GM12864 (cell line): ENCODE measurements at regions not wholly inside any gene's neighbourhood (a gene's known extent, or its start where the extent isn't known, plus 50 kb on each side); places are given as distances from the start of the nearest gene placed in this dataset.

Source experiments
- DNase-seq: peaks from one replicate; pipeline ENCODE4 v3.0.0-alpha.2; 2011; ENCODE audit warnings: low read depth
- H3K4me3 ChIP-seq: 2 replicates; pipeline ENCODE4 v1.5.1; 2011; ENCODE audit warnings: mild to moderate bottlenecking, low read depth, low read length, control low read depth
- TF ChIP-seq, protein P1 (sequence below): IDR thresholded peaks from 2 replicates; pipeline ENCODE4 v1.5.1; 2011; ENCODE audit warnings: low read depth, mild to moderate bottlenecking, moderate library complexity, low read length, control low read depth, inconsistent platforms; ENCODE audit errors: missing control alignments

DNA sequence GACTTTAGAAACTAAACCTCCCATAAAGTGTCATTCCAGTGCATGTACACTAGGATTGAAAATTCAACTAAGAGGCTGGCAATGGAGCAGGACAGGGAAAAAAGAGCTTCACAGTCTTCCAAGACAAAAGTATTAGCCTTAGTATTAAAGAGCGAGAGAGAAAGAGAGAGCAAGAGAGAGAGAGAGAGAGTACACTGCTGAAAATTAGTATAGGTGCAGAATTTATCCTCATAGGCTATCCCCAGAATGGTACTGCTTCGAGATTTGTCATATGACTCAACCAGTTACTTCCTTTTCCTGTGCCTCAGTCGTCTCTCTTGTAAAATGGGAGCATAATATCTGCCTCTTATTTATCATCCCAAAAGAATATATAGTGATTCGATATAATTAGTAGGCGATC lies 543.2 kb upstream of the JARID2 start:
- no peak overlapping the region for H3K4me3 ChIP-seq
- no peak for DNase-seq
- TF ChIP-seq, protein P1, sequence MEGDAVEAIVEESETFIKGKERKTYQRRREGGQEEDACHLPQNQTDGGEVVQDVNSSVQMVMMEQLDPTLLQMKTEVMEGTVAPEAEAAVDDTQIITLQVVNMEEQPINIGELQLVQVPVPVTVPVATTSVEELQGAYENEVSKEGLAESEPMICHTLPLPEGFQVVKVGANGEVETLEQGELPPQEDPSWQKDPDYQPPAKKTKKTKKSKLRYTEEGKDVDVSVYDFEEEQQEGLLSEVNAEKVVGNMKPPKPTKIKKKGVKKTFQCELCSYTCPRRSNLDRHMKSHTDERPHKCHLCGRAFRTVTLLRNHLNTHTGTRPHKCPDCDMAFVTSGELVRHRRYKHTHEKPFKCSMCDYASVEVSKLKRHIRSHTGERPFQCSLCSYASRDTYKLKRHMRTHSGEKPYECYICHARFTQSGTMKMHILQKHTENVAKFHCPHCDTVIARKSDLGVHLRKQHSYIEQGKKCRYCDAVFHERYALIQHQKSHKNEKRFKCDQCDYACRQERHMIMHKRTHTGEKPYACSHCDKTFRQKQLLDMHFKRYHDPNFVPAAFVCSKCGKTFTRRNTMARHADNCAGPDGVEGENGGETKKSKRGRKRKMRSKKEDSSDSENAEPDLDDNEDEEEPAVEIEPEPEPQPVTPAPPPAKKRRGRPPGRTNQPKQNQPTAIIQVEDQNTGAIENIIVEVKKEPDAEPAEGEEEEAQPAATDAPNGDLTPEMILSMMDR = no peak

DNA sequence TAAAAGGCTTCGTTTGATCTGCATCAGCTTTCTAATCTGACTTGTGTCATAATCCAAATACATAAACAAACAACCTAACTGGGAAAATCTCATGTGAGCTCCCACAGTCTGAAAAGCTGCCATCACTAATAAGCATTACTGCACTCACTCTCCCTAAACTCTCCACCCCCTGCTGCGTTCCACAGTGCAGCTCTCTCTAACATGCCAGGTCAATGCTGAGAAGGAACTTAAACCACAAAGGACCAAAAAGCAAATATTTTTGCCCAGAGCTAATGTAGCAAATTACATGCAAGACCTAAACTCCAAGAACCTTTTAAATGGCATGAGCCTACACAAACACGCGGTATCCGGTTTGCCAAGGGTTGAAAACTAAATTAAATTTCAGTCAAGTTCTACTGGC lies 542.3 kb upstream of the JARID2 start:
- no peak overlapping the region for H3K4me3 ChIP-seq
- DNase-seq = no peak
- TF ChIP-seq, protein P1 = no peak

DNA sequence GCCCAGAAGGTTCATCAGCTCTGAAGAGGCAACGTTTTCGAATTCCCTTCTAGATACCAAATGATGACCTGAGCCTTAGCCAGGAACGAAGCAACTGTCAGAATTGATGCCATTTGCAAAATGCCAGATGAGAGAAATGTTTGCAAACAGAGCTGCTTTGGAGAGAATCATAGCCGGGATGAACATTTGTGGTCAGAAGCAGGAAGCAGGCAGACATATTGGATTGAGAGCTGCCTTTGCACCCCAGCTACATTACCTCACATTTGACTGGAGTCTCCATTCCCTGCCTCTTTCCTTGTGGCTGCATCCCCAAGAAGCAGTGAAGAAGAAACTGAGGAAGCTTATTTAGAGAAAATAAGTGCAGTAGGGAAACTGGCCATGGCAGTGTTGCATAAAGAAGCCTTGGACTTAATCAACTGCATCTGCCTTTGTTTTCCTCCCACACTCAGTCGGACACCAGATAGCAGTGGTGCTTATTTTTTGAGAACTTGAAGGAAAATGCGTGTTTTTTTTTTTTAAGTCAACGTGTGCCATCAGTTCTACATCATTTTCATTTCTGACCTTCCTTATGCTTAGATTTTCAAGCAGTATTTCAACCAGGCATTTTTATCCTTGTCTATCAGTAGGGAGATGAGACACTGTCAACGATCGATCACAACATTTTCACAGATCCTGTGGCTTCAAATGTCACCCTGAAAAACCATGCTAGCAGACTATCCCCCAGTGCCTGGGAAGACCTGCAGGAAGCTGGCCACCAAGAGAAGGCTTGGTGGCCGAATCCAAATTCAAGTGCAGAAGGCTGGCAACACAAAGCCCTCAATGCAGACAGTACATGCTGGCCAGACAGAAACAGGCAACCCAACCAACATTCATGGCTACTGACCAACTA lies 541.2 kb upstream of the JARID2 start:
- DNase-seq = no peak
- TF ChIP-seq, protein P1 = no peak
- no peak overlapping the region for H3K4me3 ChIP-seq

DNA sequence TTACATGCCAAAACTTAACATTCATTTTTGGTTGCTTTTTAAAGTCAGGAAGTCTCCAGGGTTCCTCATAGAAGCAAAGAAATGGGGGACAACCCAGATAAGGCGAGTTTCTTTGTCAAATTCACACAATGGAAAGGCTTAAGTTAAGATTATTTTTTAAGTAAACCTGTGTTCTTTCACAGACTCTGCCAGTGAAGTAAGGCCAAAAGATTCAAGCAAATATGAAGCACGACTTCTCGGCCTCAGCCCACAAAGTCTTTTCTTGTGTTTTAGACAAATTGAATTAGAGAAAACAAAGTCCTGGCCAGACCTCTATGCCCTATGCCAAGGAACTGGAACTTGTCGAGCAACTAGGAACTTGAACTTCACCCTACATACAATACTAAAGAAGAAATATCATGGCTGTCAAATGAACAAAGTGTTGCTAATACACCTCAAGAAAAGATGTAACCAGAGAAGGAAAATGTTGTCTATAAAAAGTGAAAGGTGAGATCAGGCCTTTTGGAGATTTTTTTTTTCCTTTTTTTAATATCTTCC lies 540.0 kb upstream of the JARID2 start:
- TF ChIP-seq, protein P1 = no peak
- DNase-seq = no peak
- no peak overlapping the region for H3K4me3 ChIP-seq

DNA sequence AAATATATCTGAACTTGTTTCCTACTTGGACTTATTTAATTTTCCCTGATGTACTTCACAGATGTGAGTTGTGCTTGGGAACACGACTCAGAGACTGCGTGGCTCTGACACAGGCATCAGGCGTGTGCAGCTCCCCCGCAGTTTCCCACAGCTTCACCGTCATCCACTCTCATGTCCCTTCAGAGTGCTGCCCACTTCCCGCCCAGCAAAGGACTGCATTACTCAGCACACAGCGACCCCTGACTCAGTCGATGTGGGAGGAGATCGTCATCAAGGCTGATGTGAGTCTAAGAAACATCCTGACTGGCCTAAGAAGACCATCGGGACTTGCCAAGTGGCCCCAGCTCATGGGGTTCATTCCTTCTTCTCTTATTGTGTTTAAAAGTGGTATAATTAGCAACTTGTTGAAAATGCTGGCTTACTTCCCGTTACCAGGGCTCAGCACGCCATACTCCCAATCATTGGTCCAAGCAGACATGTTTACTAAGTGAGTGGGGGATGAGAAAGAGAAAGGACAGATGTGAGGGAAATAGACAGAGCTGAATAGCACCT lies 539.4 kb upstream of the JARID2 start:
- TF ChIP-seq, protein P1 = no peak
- H3K4me3 ChIP-seq = no peak overlapping the region
- DNase-seq = no peak

DNA sequence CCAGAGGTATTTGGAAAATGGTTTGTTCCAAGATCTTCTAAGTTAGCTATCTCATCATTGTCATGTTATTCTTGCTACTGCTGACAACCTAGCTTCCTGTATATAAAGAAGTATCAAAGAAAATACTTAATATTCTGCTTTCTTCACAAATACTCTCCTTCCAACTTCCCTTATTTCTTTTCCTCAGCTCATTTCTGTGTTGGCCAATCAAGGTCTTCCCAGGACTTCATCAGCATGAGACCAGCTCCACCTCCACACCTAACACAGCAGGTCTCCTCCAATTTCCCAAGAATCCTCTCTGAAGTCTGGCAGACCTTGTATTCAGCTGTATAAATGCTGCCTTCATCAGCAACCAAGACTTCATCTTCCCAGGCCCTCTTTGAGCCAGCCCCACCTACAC lies 538.6 kb upstream of the JARID2 start:
- no peak for DNase-seq
- no peak overlapping the region for H3K4me3 ChIP-seq
- TF ChIP-seq, protein P1 = no peak
